ENCODE measurements at regions not wholly inside any gene's neighbourhood (a gene's known extent, or its start where the extent isn't known, plus 50 kb on each side); places are given as distances from the start of the nearest gene placed in this dataset.

- Histone ChIP-seq H3K27me3 (ENCODE audit: control insufficient read depth in 5 of 5, insufficient read depth in 4 of 5, low read length in 5 of 5) (no peaks in the 10 kb centered on the region), H3K4me1 (ENCODE audit: control insufficient read depth in 5 of 5, insufficient read depth in 5 of 5, low read length in 5 of 5) (peaks cover 0 to 4% (median 0%) of the 10 kb centered on the region in 5 donors), H3K27ac (ENCODE audit: low read depth, low read length) (no peak overlapping the region), H3K9me3 (ENCODE audit: control insufficient read depth in 5 of 5, low read length in 5 of 5) (no peaks in the 10 kb centered on the region), H3K36me3 (ENCODE audit: control insufficient read depth in 5 of 5, insufficient read depth in 5 of 5, low read length in 5 of 5) (no peaks in the 10 kb centered on the region), H3K9ac (ENCODE audit: low read length in 5 of 5) (no peak overlapping the region), H3K4me3 (ENCODE audit: low read depth in 1 of 5, low read length in 5 of 5) (no peak overlapping the region)
Measured at GRCh38 chr14:53655080-53655785, 301.4 kb downstream of the BMP4 start.

- Histone ChIP-seq H3K4me3 (ENCODE audit: low read depth in 1 of 5, low read length in 5 of 5) (no peak overlapping the region), H3K36me3 (ENCODE audit: control insufficient read depth in 5 of 5, insufficient read depth in 5 of 5, low read length in 5 of 5) (no peaks in the 10 kb centered on the region), H3K9me3 (ENCODE audit: control insufficient read depth in 5 of 5, low read length in 5 of 5) (no peaks in the 10 kb centered on the region), H3K9ac (ENCODE audit: low read length in 5 of 5) (no peak overlapping the region), H3K27ac (ENCODE audit: low read depth, low read length) (no peak overlapping the region), H3K27me3 (ENCODE audit: control insufficient read depth in 5 of 5, insufficient read depth in 4 of 5, low read length in 5 of 5) (no peaks in the 10 kb centered on the region), H3K4me1 (ENCODE audit: control insufficient read depth in 5 of 5, insufficient read depth in 5 of 5, low read length in 5 of 5) (no peaks in the 10 kb centered on the region)
Measured at GRCh38 chr14:53652068-53652467, 304.6 kb downstream of the BMP4 start.

- Histone ChIP-seq H3K27ac (ENCODE audit: low read depth, low read length) (no peak overlapping the region), H3K27me3 (ENCODE audit: control insufficient read depth in 5 of 5, insufficient read depth in 4 of 5, low read length in 5 of 5) (no peaks in the 10 kb centered on the region), H3K4me3 (ENCODE audit: low read depth in 1 of 5, low read length in 5 of 5) (no peak overlapping the region), H3K9me3 (ENCODE audit: control insufficient read depth in 5 of 5, low read length in 5 of 5) (no peaks in the 10 kb centered on the region), H3K4me1 (ENCODE audit: control insufficient read depth in 5 of 5, insufficient read depth in 5 of 5, low read length in 5 of 5) (no peaks in the 10 kb centered on the region), H3K9ac (ENCODE audit: low read length in 5 of 5) (no peak overlapping the region), H3K36me3 (ENCODE audit: control insufficient read depth in 5 of 5, insufficient read depth in 5 of 5, low read length in 5 of 5) (no peaks in the 10 kb centered on the region)
Measured at GRCh38 chr14:53651096-53651740, 305.4 kb downstream of the BMP4 start.

GRCh38 chr14:53646925-53647324 is 309.7 kb downstream of the BMP4 start:
- Histone ChIP-seq H3K27ac (ENCODE audit: low read depth, low read length) (no peak overlapping the region), H3K9ac (ENCODE audit: low read length in 5 of 5) (no peak overlapping the region), H3K9me3 (ENCODE audit: control insufficient read depth in 5 of 5, low read length in 5 of 5) (no peaks in the 10 kb centered on the region), H3K4me3 (ENCODE audit: low read depth in 1 of 5, low read length in 5 of 5) (no peak overlapping the region), H3K36me3 (ENCODE audit: control insufficient read depth in 5 of 5, insufficient read depth in 5 of 5, low read length in 5 of 5) (no peaks in the 10 kb centered on the region), H3K4me1 (ENCODE audit: control insufficient read depth in 5 of 5, insufficient read depth in 5 of 5, low read length in 5 of 5) (no peaks in the 10 kb centered on the region), H3K27me3 (ENCODE audit: control insufficient read depth in 5 of 5, insufficient read depth in 4 of 5, low read length in 5 of 5) (no peaks in the 10 kb centered on the region)

GRCh38 chr14:53640695-53641094 is 315.9 kb downstream of the BMP4 start:
- Histone ChIP-seq H3K9me3 (ENCODE audit: control insufficient read depth in 5 of 5, low read length in 5 of 5) (peaks cover 0 to 4% (median 0%) of the 10 kb centered on the region in 5 donors), H3K9ac (ENCODE audit: low read length in 5 of 5) (no peak overlapping the region), H3K27me3 (ENCODE audit: control insufficient read depth in 5 of 5, insufficient read depth in 4 of 5, low read length in 5 of 5) (no peaks in the 10 kb centered on the region), H3K36me3 (ENCODE audit: control insufficient read depth in 5 of 5, insufficient read depth in 5 of 5, low read length in 5 of 5) (no peaks in the 10 kb centered on the region), H3K4me3 (ENCODE audit: low read depth in 1 of 5, low read length in 5 of 5) (no peak overlapping the region), H3K4me1 (ENCODE audit: control insufficient read depth in 5 of 5, insufficient read depth in 5 of 5, low read length in 5 of 5) (no peaks in the 10 kb centered on the region), H3K27ac (ENCODE audit: low read depth, low read length) (no peak overlapping the region)

GRCh38 chr14:53638966-53639365 is 317.7 kb downstream of the BMP4 start:
- Histone ChIP-seq H3K9me3 (ENCODE audit: control insufficient read depth in 5 of 5, low read length in 5 of 5) (peaks cover 0 to 4% (median 0%) of the 10 kb centered on the region in 5 donors), H3K36me3 (ENCODE audit: control insufficient read depth in 5 of 5, insufficient read depth in 5 of 5, low read length in 5 of 5) (no peaks in the 10 kb centered on the region), H3K9ac (ENCODE audit: low read length in 5 of 5) (no peak overlapping the region), H3K4me3 (ENCODE audit: low read depth in 1 of 5, low read length in 5 of 5) (no peak overlapping the region), H3K27me3 (ENCODE audit: control insufficient read depth in 5 of 5, insufficient read depth in 4 of 5, low read length in 5 of 5) (peaks cover 0 to 2% (median 0%) of the 10 kb centered on the region in 5 donors), H3K27ac (ENCODE audit: low read depth, low read length) (no peak overlapping the region), H3K4me1 (ENCODE audit: control insufficient read depth in 5 of 5, insufficient read depth in 5 of 5, low read length in 5 of 5) (no peaks in the 10 kb centered on the region)

- peaks cover 0 to 4% (median 0%) of the 10 kb centered on the region in 5 donors for H3K9me3 ChIP-seq (ENCODE audit: control insufficient read depth in 5 of 5, low read length in 5 of 5)
- H3K27me3 ChIP-seq (ENCODE audit: control insufficient read depth in 5 of 5, insufficient read depth in 4 of 5, low read length in 5 of 5) = peaks cover 0 to 3% (median 0%) of the 10 kb centered on the region in 5 donors
- H3K36me3 ChIP-seq (ENCODE audit: control insufficient read depth in 5 of 5, insufficient read depth in 5 of 5, low read length in 5 of 5) = no peaks in the 10 kb centered on the region
- H3K4me1 ChIP-seq (ENCODE audit: control insufficient read depth in 5 of 5, insufficient read depth in 5 of 5, low read length in 5 of 5) = peaks cover 0 to 3% (median 0%) of the 10 kb centered on the region in 5 donors
- no peak overlapping the region for H3K27ac ChIP-seq (ENCODE audit: low read depth, low read length)
- H3K9ac ChIP-seq (ENCODE audit: low read length in 5 of 5) = no peak overlapping the region
- no peak overlapping the region for H3K4me3 ChIP-seq (ENCODE audit: low read depth in 1 of 5, low read length in 5 of 5)
Measured at GRCh38 chr14:53634793-53635192, 321.8 kb downstream of the BMP4 start.

- Histone ChIP-seq H3K27ac (ENCODE audit: low read depth, low read length) (no peak overlapping the region), H3K4me3 (ENCODE audit: low read depth in 1 of 5, low read length in 5 of 5) (no peak overlapping the region), H3K36me3 (ENCODE audit: control insufficient read depth in 5 of 5, insufficient read depth in 5 of 5, low read length in 5 of 5) (no peaks in the 10 kb centered on the region), H3K27me3 (ENCODE audit: control insufficient read depth in 5 of 5, insufficient read depth in 4 of 5, low read length in 5 of 5) (peaks cover 0 to 5% (median 0%) of the 10 kb centered on the region in 5 donors), H3K9me3 (ENCODE audit: control insufficient read depth in 5 of 5, low read length in 5 of 5) (no peaks in the 10 kb centered on the region), H3K4me1 (ENCODE audit: control insufficient read depth in 5 of 5, insufficient read depth in 5 of 5, low read length in 5 of 5) (peaks cover 0 to 3% (median 0%) of the 10 kb centered on the region in 5 donors), H3K9ac (ENCODE audit: low read length in 5 of 5) (no peak overlapping the region)
Measured at GRCh38 chr14:53630336-53630735, 326.3 kb downstream of the BMP4 start.

- Histone ChIP-seq H3K4me3 (ENCODE audit: low read depth in 1 of 5, low read length in 5 of 5) (no peak overlapping the region), H3K4me1 (ENCODE audit: control insufficient read depth in 5 of 5, insufficient read depth in 5 of 5, low read length in 5 of 5) (peaks cover 0 to 3% (median 0%) of the 10 kb centered on the region in 5 donors), H3K27me3 (ENCODE audit: control insufficient read depth in 5 of 5, insufficient read depth in 4 of 5, low read length in 5 of 5) (peaks cover 0 to 5% (median 0%) of the 10 kb centered on the region in 5 donors), H3K9me3 (ENCODE audit: control insufficient read depth in 5 of 5, low read length in 5 of 5) (no peaks in the 10 kb centered on the region), H3K27ac (ENCODE audit: low read depth, low read length) (no peak overlapping the region), H3K9ac (ENCODE audit: low read length in 5 of 5) (no peak overlapping the region), H3K36me3 (ENCODE audit: control insufficient read depth in 5 of 5, insufficient read depth in 5 of 5, low read length in 5 of 5) (no peaks in the 10 kb centered on the region)
Measured at GRCh38 chr14:53628732-53629430, 327.7 kb downstream of the BMP4 start.

- Histone ChIP-seq H3K9ac (ENCODE audit: low read length in 5 of 5) (no peak overlapping the region), H3K27me3 (ENCODE audit: control insufficient read depth in 5 of 5, insufficient read depth in 4 of 5, low read length in 5 of 5) (peaks cover 0 to 5% (median 0%) of the 10 kb centered on the region in 5 donors), H3K4me1 (ENCODE audit: control insufficient read depth in 5 of 5, insufficient read depth in 5 of 5, low read length in 5 of 5) (peaks cover 0 to 3% (median 0%) of the 10 kb centered on the region in 5 donors), H3K36me3 (ENCODE audit: control insufficient read depth in 5 of 5, insufficient read depth in 5 of 5, low read length in 5 of 5) (no peaks in the 10 kb centered on the region), H3K27ac (ENCODE audit: low read depth, low read length) (no peak overlapping the region), H3K9me3 (ENCODE audit: control insufficient read depth in 5 of 5, low read length in 5 of 5) (no peaks in the 10 kb centered on the region), H3K4me3 (ENCODE audit: low read depth in 1 of 5, low read length in 5 of 5) (no peak overlapping the region)
Measured at GRCh38 chr14:53628261-53628660, 328.4 kb downstream of the BMP4 start.

Measured in subcutaneous abdominal adipose tissue (tissue), 5 donors.